SHP77 (cell line): ENCODE measurements at regions not wholly inside any gene's neighbourhood (a gene's known extent, or its start where the extent isn't known, plus 50 kb on each side); places are given as distances from the start of the nearest gene placed in this dataset.
"Not testable (repeated sequence)": the region's sequence is repeated elsewhere in the genome, so short reads cannot be mapped to it uniquely, and the experiment has no call there.

Experiments
- DNase-seq, 2 experiments: peaks; one replicate each; lab custom pipeline; 2025; lab: John Stamatoyannopoulos, UW

DNA sequence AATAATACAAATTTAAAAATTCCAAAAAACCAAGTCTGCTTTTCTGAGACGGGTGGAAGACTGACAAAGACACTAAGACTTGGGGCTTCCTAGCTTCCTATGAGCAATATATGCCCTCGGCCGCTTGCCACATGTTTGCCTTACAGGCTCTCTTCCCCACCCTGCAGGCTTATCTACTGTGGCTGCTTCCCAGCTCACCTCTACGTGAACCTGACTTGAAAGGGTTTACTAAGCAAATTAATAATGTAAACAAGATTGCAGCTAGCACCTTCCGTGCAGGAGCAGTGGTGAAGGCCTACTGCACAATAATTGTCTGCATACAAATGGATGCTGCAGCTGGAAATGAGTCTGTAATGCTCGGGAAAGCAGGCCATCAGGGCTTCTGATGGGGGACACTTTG, 152.9 kb upstream of the DAB1 start:
- DNase-seq = no peak

- no peak for DNase-seq
These were observed 148.2 kb upstream of the DAB1 start for GRCh38 chr1:57572016-57572415.

GRCh38 chr1:57558066-57558465, 134.2 kb upstream of the DAB1 start:
- DNase-seq = not testable (repeated sequence)

GRCh38 chr1:57553666-57554065, 129.8 kb upstream of the DAB1 start:
- no peak for DNase-seq

DNA sequence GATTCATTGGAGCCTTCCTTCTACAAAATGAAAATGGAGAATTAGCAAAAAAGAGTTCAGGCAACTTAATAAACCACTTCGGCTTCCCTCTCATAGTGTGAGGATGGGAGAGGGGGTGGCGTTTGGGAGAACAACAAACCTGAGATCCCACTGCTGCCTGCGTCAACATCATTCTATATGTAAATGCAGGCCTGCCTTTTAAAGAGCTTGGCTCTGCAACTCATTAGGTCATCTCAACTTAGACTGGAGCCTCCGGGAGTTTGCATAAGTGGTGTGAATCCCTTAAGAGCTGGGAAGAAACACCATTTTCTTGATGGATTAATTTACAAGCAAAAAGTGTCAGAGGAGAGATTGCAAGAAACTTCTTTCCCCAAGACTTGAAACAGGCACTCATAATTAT, 127.6 kb upstream of the DAB1 start:
- no peak for DNase-seq

DNA sequence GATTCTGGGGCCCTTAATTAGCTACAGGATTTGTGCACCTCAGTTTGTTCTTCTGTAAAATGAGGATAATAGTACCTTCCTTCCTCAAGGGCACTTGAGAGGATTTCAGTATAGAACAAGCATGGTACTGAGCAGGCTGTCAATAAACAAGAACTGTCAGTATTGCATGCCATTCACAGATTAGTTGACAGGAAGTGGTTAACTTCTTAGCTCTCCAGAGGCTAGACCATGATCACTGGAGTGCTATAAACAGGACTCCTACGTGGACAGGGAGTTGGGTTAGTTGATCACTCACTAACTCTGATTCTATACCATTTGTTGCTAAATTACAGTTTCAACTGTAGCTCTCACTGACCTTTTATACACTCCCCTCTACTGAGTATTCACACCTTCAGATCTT, 126.2 kb upstream of the DAB1 start:
- DNase-seq = no peak

- DNase-seq = no peak
These were observed 125.4 kb upstream of the DAB1 start for GRCh38 chr1:57549300-57549699.

DNA sequence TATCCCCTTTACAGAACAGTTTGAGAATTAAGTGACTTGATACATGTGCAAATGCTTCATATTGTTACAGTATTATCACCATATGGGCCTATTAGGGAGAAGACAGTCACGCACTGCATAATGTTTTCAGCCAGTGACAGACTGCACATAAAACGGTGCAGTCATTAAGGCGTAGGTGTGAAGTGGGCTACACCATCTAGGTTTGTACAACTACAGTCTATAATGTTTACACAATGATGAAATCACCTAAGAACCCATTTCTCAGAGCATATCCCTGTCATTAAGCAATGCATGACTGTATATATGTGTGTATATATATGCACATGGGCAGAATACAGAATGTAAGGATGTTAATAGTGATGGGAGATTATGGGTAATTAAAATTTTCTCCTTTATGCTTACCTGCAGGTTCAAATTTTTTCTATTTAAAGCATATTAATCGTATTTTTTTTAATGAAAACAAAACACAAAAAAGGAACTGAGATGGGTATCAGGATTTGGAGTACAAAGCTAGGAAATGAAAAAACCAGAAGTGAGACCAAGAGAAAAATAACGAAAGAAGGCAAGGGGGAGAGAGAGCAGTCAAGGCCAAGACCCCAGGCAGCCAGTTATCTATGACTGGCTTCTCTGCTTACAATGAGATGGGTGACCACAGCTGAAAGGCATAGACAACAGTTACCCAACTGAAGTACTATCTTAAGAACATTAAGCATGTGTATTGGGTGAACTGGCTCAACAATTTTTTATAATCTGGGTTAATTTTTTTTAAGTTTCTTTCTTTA, 122.9 kb upstream of the DAB1 start:
- DNase-seq = no peak

- DNase-seq = no peak
These were observed 120.5 kb upstream of the DAB1 start for GRCh38 chr1:57544345-57544744.

DNA sequence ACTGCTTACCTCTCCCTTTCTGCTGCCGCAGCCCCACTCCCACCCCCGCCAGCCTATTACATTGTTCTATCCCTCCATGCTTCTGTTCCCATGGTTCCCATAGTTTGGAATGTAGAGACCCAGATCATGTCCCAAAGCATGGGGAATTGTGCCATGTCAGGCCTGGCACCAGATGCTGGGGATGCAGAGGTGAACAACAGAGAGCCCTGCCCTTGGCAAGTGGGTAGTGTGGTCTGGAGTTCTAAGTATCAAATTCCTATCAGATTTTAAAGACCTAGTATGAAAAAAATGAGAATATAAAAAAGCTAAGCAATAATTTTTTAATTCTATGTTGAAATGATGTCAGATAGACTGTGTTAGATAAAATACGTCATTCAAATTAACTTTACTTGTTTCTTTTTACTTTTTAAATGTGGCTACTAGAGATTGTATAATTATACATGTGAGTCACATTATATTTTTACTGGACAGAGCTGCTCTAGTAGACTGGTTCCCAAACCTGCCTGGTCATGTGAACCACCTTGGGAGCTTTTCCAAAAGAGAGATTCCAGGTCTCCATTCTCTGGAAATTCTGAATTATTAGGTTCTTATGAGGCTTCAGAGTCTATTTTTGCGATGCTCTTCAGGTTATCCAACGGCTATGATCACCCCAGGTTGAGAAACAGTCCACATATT, 113.0 kb upstream of the DAB1 start:
- no peak for DNase-seq

GRCh38 chr1:57532299-57532698, 108.4 kb upstream of the DAB1 start:
- no peak for DNase-seq

- not testable (repeated sequence) for DNase-seq
These were observed 107.0 kb upstream of the DAB1 start for GRCh38 chr1:57530911-57531260.

GRCh38 chr1:57530206-57530910, 106.5 kb upstream of the DAB1 start:
- no peak for DNase-seq

GRCh38 chr1:57522575-57522974, 98.7 kb upstream of the DAB1 start:
- DNase-seq = no peak

- DNase-seq = no peak
These were observed 97.1 kb upstream of the DAB1 start for GRCh38 chr1:57520743-57521515.

DNA sequence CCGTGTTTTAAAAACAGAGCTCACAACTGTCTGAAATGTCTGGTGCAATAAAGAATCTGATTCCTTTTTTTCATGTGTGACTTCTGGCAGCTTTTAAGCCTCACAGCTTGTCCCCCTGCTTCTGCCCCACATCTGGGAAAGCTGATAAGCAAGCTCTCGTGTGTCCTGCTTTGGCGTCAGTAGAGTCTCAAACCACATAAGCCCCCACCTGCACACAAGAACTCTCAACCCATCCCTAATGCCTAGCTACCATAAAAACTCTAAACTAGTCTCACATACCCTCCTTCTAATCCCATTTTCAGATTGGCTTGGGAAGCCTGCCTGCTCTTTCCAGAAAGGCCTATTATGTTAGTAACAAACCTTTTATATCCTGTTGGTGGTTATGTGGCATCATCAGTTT, 94.6 kb upstream of the DAB1 start:
- no peak for DNase-seq

DNA sequence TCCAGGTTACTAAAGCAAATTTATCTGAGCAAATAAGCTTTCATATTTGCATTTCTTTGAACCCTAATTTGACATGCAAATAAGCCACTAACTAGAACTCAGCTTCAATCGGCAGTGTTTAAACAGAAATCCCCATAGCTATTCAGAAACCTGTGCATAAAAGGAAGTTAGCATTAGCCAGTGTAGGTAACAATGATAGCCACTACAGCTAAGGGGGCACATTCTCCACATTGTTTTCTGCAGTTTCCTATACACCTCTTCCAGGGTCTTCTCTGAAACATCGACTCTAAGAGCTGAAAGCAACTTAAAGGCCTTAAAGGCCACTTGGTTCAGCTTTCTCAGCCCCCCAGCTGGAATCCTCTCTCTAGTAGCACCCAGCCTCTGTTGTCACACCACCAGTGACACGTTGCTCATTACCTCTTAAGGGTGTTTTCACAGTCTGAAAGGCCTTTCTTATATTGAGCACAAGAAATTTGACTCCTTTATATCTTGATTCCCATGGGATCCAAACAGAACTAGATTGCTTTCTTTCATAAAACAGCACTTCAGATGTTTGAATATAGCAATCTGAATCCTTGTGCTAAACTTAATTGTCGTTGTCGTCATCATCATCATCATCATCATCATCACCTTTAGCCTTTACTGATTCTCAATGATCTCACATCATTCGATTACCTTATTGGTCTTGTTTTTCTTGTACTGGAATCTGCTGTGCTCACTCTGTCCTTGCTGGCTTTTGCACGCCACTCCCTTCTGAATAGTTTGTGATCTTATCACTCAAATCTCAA, 93.9 kb upstream of the DAB1 start:
- DNase-seq = no peak

GRCh38 chr1:57512386-57512785, 88.5 kb upstream of the DAB1 start:
- DNase-seq = no peak

DNA sequence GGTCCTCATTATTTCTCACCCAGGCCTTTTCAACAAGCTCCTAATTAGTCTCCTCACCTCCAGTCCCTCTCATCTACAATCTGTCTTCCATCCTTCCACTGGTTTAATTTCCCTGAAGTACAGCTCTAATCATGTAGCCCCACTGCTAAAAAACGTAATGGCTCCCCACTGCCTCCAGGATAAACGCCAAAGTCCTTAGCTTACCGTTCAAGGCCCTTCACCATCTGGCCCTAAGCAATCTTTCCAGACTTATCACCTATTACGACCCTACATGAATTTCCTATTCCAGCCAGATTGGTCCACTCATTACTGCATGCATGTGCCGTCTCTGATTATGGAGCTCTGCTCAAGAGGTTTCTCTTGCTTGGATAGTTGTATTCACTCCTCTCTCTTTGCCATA, 83.1 kb upstream of the DAB1 start:
- DNase-seq = no peak

DNA sequence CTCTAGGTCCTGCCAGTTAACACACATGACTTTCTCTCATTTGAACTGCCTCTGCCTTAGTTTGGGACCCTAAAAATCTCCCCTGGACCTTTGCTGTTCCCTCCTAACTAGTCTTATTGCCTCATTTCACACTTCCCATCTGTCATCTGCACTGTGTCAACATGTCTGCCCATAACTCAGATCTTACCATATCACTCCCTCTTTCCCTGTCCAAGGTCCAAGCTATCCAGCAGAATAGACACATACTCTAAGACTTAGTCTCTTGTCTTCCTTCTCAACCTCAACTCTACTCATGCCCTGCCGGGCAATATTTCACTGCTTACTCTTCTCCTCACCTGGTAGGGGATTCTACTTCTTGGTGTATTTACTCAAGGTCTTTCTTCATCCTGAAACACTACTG, 79.5 kb upstream of the DAB1 start:
- no peak for DNase-seq

- no peak for DNase-seq
These were observed 76.4 kb upstream of the DAB1 start for GRCh38 chr1:57500136-57500830.
